Stimulated activated CD4-positive, alpha-beta T cell treated with anti-CD3 and anti-CD28 coated beads, Interleukin-4, amount 100 ng/mL, for 24 hours (primary cell): ENCODE measurements at regions not wholly inside any gene's neighbourhood (a gene's known extent, or its start where the extent isn't known, plus 50 kb on each side); places are given as distances from the start of the nearest gene placed in this dataset.

Source experiments
- DNase-seq: peaks from one replicate; pipeline ENCODE4 v3.0.0-alpha.2; 2020

DNA sequence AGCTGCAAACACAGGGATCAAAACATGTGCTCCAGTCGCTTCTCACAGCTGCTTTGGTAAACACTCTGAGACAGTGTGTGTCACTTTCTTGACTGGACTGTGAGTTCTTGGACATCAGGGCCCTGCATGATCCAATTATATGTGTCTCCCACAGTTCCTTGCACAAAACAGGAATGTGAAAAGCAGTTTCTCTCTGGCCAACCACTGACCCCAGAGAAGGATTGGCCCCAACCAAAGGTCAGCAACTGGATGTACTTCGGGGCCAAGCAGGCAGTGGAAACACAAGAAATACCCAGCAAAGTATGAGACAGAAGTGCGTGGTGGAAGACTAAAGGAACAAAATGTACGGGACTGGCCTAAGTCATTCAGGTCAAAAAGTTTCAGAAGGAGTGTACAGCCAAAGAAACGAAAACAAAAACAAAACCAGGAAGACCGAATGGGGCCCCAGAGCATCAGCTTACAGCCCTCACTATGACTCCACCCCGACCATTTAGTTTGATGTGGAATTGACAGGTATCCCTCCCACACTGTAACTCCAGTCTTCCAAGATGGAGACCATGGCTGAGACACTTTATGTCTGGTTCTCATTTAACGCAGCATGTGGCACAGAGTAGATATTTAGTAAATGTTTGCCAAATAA, 76.7 kb upstream of the LPP start:
- no peak for DNase-seq

GRCh38 chr3:188080091-188080490, 73.9 kb upstream of the LPP start:
- DNase-seq: no peak

- DNase-seq: no peak
Measured at GRCh38 chr3:188082031-188082430, 71.9 kb upstream of the LPP start.

- no peak for DNase-seq
Measured at GRCh38 chr3:188082450-188082849, 71.5 kb upstream of the LPP start.

GRCh38 chr3:188083011-188083410, 70.9 kb upstream of the LPP start:
- DNase-seq: no peak

DNA sequence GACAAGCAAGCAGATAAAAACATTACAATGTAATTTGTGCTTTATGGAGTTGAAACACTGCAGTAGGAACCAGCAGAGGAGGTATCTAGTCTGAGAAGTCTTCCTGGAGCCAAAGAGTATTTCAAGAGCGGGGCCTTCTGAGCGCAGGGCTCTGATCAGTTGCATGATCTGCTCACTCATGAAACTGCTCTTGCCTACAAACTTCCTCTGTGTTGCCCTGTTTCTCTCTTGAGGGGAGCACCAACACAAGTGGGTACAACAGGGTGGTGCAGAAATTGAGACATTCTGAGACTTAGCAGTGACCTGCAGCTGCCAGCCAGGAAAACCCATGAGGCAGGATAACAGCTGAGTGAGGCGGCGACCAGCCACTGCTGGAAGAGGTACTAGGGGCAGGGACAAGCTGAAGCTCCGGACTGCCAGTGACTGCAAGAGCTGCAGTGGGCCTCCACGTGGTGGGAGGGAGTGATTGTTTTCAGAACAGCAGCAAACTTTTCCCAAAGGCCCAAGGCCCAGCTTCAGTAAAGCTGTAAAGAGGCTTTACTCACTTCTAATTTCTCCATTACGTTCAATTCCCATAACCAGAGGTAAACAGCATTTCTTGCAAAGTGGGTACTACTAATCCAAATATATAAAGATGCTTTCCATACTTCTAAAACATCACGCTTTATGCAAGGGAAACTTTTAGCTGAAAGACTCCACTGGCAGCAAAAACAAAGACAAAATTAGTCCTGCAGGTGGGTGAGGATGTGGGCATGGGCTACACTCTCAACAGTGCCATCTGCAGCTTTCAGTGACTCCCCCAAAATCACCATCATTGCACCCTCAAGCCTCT, 69.0 kb upstream of the LPP start:
- DNase-seq: no peak

DNA sequence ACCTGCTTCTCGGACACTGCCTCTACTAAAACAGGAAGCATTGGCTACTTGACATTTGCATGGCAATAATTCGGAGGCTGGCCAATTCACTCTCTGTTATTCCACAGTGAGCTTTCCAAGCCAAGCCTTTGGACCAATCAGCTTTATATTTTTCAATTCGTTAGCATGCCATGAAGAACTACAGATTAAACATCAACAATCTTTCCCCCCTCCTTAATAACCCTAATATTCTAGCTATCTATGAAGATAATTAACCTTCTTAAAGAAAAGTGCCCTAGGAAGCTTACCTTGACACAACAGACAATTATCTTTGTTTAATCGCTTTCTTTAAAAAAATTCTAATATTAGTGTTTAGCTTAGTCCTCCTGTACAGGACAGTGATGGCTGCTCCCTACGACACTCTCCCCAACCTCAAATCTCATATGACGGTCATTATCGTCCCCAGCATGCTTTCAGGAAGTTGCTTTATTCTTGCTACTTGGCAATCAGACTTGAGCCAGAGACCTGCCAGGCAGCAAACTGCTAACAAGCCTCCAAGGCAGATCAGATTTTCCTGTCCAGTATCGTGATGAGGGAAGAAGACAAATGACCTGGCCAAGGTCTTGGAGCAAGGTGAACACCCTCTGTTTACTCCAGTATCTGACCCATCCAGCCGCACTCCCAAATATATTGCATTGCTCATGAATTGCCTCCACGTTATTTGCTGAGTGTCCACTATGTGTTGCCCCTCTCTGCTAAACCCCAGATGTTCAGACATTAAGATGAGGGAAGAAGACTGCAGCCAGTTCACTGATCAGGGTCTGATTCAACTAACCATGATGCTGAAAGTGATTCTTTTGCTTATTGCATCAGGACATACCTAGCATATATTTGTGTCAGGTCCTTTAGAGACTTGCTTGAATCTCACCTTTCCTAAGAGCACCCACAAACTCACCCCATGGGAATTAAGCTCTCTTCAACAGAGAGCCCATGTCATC, 68.1 kb upstream of the LPP start:
- no peak for DNase-seq

GRCh38 chr3:188088948-188089685, 64.8 kb upstream of the LPP start:
- DNase-seq: no peak

- no peak for DNase-seq
Measured at GRCh38 chr3:188090620-188091309, 63.2 kb upstream of the LPP start.

DNA sequence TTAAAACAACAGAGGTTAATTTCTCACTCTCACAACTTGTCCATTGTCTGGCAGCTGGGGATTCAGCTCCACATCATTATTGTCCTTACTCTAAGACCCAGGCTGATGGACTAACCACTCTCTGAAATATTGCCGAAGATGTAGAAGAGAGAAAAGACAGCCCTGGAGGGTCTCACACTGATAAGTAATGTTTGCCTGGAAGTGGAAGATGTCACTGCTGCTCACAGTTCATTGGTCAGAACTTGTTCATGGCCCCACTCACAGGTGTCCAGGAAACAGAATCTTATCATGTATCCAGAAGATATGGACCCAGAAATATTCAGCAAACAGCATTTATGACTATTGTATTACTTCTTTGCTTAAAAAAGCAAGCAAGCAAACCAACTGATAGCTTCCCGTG, 62.2 kb upstream of the LPP start:
- no peak for DNase-seq

GRCh38 chr3:188092648-188093047, 61.3 kb upstream of the LPP start:
- DNase-seq: peak; percentile 48

GRCh38 chr3:188095431-188095830, 58.5 kb upstream of the LPP start:
- DNase-seq: no peak

DNA sequence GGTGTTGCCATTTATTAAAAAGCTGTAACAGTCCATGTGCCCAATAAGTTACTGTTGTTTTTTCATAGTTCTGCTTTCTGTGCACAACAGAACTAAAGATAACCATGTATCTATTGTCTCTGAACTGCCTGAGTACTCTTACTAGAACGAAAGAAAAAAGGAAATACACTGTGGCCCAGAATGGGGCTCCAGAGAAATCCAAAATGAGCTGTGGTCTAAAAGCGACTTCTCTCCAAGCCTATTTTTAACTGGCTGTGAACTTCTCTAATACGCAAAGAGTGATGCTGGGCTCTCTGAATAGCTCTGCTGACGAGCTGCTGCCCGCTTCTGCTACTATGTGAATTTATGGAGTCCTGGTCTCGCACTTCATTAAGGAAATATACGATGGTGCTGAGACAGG, 56.2 kb upstream of the LPP start:
- DNase-seq: no peak

- no peak for DNase-seq
Measured at GRCh38 chr3:188099907-188100306, 54.0 kb upstream of the LPP start.

- no peak for DNase-seq
Measured at GRCh38 chr3:188102861-188103547, 51.0 kb upstream of the LPP start.

- no peak for DNase-seq
Measured at GRCh38 chr3:188104050-188104449, 49.9 kb upstream of the LPP start.
